WTC11 (cell line): ENCODE measurements at regions not wholly inside any gene's neighbourhood (a gene's known extent, or its start where the extent isn't known, plus 50 kb on each side); places are given as distances from the start of the nearest gene placed in this dataset.

Source experiments
- ARID4B ChIP-seq: sonication (generic); formaldehyde crosslinking; IDR thresholded peaks from 2 replicates; pipeline ENCODE4 v1.8.0; 2023; ENCODE audit warnings: missing genetic modification reagents, mild to moderate bottlenecking, borderline replicate concordance
- CTCF ChIP-seq: fragments of 200-600 bp; IDR thresholded peaks from 2 replicates; pipeline ENCODE4 v1.8.0; 2022; ENCODE audit warnings: antibody characterized with exemption
- HMGXB4 ChIP-seq: sonication (generic); formaldehyde crosslinking; IDR thresholded peaks from 2 replicates; pipeline ENCODE4 v1.8.1; 2023; ENCODE audit warnings: mild to moderate bottlenecking, moderate library complexity, missing genetic modification reagents
- JUN ChIP-seq: sonication (generic); formaldehyde crosslinking; IDR thresholded peaks from 2 replicates; pipeline ENCODE4 v1.8.0; 2023; ENCODE audit warnings: mild to moderate bottlenecking, missing genetic modification reagents
- MAX ChIP-seq: sonication (generic); formaldehyde crosslinking; IDR thresholded peaks from 2 replicates; pipeline ENCODE4 v1.8.0; 2022; ENCODE audit warnings: mild to moderate bottlenecking, missing genetic modification reagents

GRCh38 chr5:39628348-39628747, 203.6 kb upstream of the DAB2 start:
- TF ChIP-seq CTCF (no peak), JUN (CRISPR knock-in tag) (no peak), HMGXB4 (CRISPR knock-in tag) (no peak), MAX (no peak), ARID4B (CRISPR knock-in tag) (no peak)
